ENCODE measurements at regions not wholly inside any gene's neighbourhood (a gene's known extent, or its start where the extent isn't known, plus 50 kb on each side); places are given as distances from the start of the nearest gene placed in this dataset.

DNA sequence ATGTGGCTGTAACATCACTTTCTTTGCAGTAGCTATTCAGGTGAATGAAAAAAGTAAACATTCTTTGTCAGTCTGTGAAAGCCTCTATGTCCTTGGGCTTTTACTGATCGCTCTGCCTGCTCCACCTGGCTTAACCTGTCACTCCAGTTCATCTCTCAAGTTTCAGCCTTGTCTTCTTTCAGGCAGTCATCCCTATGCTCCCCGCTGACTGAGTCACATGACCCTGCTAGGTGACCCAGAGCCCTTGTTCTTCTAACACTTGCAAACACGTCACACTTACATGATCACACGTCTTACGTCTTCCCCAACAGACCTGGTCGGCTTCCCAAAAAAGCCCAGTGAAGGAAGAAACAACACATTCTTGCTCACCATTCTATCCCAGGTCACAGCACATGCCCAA, 499.3 kb upstream of the TENM4 start:
- H3K4me1 ChIP-seq (ENCODE audit: insufficient read depth, low read length, poor library complexity, severe bottlenecking): no peaks in the 10 kb centered on the region
- H3K4me3 ChIP-seq (ENCODE audit: low read depth, low read length, poor library complexity, severe bottlenecking): no peak overlapping the region
- H3K9me3 ChIP-seq (ENCODE audit: low read length): no peaks in the 10 kb centered on the region
- no peaks in the 10 kb centered on the region for H3K36me3 ChIP-seq (ENCODE audit: insufficient read depth, low read length)
- H3K9me2 ChIP-seq (ENCODE audit: insufficient read depth, low read length): no peaks in the 10 kb centered on the region
- H3K79me2 ChIP-seq (ENCODE audit: insufficient read depth, low read depth, low read length): no peaks in the 10 kb centered on the region
- no peak overlapping the region for H2AFZ ChIP-seq (ENCODE audit: low read length)
- no peaks in the 10 kb centered on the region for H4K20me1 ChIP-seq (ENCODE audit: insufficient read depth, low read length)
- intact Hi-C loops (cut with micrococcal nuclease; ENCODE audit: unreplicated experiment): no loop called here
- no peak overlapping the region for H3K4me2 ChIP-seq (ENCODE audit: low read length)
- BruUV-seq (replicated peaks): no TSS peak
- DNase-seq (ENCODE audit: low spot score): no peak
- H3K27ac ChIP-seq (ENCODE audit: low read depth, low read length, poor library complexity, severe bottlenecking): no peak overlapping the region
- ChIA-PET POLR2A (no interaction called here), CTCF (ENCODE audit: unreplicated experiment) (no interaction called here)
- TF ChIP-seq, protein P1, sequence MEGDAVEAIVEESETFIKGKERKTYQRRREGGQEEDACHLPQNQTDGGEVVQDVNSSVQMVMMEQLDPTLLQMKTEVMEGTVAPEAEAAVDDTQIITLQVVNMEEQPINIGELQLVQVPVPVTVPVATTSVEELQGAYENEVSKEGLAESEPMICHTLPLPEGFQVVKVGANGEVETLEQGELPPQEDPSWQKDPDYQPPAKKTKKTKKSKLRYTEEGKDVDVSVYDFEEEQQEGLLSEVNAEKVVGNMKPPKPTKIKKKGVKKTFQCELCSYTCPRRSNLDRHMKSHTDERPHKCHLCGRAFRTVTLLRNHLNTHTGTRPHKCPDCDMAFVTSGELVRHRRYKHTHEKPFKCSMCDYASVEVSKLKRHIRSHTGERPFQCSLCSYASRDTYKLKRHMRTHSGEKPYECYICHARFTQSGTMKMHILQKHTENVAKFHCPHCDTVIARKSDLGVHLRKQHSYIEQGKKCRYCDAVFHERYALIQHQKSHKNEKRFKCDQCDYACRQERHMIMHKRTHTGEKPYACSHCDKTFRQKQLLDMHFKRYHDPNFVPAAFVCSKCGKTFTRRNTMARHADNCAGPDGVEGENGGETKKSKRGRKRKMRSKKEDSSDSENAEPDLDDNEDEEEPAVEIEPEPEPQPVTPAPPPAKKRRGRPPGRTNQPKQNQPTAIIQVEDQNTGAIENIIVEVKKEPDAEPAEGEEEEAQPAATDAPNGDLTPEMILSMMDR (conservative IDR thresholded peaks at IDR 0.05; ENCODE audit: low read length): no peak
- TF ChIP-seq EZH2phosphoT487 (IDR thresholded peaks at IDR 0.05; ENCODE audit: borderline replicate concordance, low read depth, low read length): no peak

DNA sequence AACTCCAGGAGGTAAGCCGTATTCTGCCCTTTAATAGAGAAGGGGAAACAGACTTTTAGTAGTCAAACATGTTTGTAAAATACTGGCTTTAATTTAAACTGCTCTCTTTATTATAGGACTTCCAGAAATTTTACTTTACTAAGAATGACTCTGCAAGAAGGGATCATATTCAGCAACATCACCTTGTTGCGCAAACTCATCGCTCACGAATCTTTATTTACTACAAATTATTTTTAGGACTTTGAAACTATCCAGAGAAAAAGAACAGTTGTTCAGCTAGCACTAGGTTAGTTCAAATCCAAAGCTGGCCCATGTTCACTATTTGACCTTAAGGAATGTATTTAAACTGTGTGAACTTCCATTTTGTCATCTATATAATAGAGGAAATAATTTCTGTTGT, 498.3 kb upstream of the TENM4 start:
- ChIA-PET CTCF (ENCODE audit: unreplicated experiment) (no interaction called here), POLR2A (interaction anchor here (0.7 kb wide), 1 partner anchor 15 kb away, joined by 3 read pairs; no protein-coding TSS in a partner anchor)
- no peak overlapping the region for H3K4me3 ChIP-seq (ENCODE audit: low read depth, low read length, poor library complexity, severe bottlenecking)
- H3K9me2 ChIP-seq (ENCODE audit: insufficient read depth, low read length): no peaks in the 10 kb centered on the region
- no peak overlapping the region for H2AFZ ChIP-seq (ENCODE audit: low read length)
- intact Hi-C loops (cut with micrococcal nuclease; ENCODE audit: unreplicated experiment): no loop called here
- no TSS peak for BruUV-seq (replicated peaks)
- TF ChIP-seq, protein P1 (conservative IDR thresholded peaks at IDR 0.05; ENCODE audit: low read length): no peak
- no peak for TF ChIP-seq EZH2phosphoT487 (IDR thresholded peaks at IDR 0.05; ENCODE audit: borderline replicate concordance, low read depth, low read length)
- no peak overlapping the region for H3K27ac ChIP-seq (ENCODE audit: low read depth, low read length, poor library complexity, severe bottlenecking)
- no peaks in the 10 kb centered on the region for H4K20me1 ChIP-seq (ENCODE audit: insufficient read depth, low read length)
- H3K4me1 ChIP-seq (ENCODE audit: insufficient read depth, low read length, poor library complexity, severe bottlenecking): no peaks in the 10 kb centered on the region
- H3K36me3 ChIP-seq (ENCODE audit: insufficient read depth, low read length): no peaks in the 10 kb centered on the region
- no peak overlapping the region for H3K4me2 ChIP-seq (ENCODE audit: low read length)
- H3K79me2 ChIP-seq (ENCODE audit: insufficient read depth, low read depth, low read length): no peaks in the 10 kb centered on the region
- H3K9me3 ChIP-seq (ENCODE audit: low read length): no peaks in the 10 kb centered on the region
- DNase-seq (ENCODE audit: low spot score): no peak

DNA sequence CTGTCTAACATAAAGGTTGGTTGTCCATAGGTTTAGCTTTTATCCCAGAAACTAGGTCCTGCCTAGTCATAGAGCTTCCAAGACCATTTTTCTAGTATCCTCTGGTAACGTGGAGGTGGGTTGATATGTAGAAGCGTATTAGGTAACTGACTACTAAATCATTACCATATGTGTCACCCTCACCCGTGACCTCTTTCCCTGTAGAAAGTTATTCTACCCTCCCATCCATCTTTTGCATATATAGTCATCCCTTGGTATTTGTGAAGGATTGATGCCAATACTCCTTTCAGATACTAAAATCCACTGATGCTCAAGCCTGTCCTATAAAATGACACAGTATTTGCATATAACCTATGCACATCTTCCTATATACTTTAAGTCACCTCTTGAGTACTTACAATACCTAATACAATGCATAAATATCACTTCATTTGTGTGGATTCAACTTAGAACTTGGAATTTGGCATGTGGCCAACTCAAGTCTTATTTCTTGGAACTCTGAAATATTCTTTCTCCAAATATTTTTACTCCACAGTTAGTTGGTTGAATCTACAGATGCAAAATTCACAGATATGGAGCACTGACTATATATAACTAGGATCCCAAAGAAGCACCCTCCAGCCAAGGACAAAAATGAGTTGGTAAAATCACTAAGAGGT, 497.0 kb upstream of the TENM4 start:
- H2AFZ ChIP-seq (ENCODE audit: low read length): no peak overlapping the region
- no peak overlapping the region for H3K4me3 ChIP-seq (ENCODE audit: low read depth, low read length, poor library complexity, severe bottlenecking)
- no peaks in the 10 kb centered on the region for H3K36me3 ChIP-seq (ENCODE audit: insufficient read depth, low read length)
- no peaks in the 10 kb centered on the region for H3K4me1 ChIP-seq (ENCODE audit: insufficient read depth, low read length, poor library complexity, severe bottlenecking)
- no TSS peak for BruUV-seq (replicated peaks)
- TF ChIP-seq EZH2phosphoT487 (IDR thresholded peaks at IDR 0.05; ENCODE audit: borderline replicate concordance, low read depth, low read length): no peak
- TF ChIP-seq, protein P1 (conservative IDR thresholded peaks at IDR 0.05; ENCODE audit: low read length): no peak
- H3K27ac ChIP-seq (ENCODE audit: low read depth, low read length, poor library complexity, severe bottlenecking): no peak overlapping the region
- CTCF ChIA-PET (ENCODE audit: unreplicated experiment): no interaction called here
- H3K4me2 ChIP-seq (ENCODE audit: low read length): no peak overlapping the region
- no peaks in the 10 kb centered on the region for H3K9me2 ChIP-seq (ENCODE audit: insufficient read depth, low read length)
- POLR2A ChIA-PET: no interaction called here
- H4K20me1 ChIP-seq (ENCODE audit: insufficient read depth, low read length): no peaks in the 10 kb centered on the region
- no peaks in the 10 kb centered on the region for H3K9me3 ChIP-seq (ENCODE audit: low read length)
- intact Hi-C loops (cut with micrococcal nuclease; ENCODE audit: unreplicated experiment): no loop called here
- no peaks in the 10 kb centered on the region for H3K79me2 ChIP-seq (ENCODE audit: insufficient read depth, low read depth, low read length)
- DNase-seq (ENCODE audit: low spot score): no peak
